ENCODE measurements at regions not wholly inside any gene's neighbourhood (a gene's known extent, or its start where the extent isn't known, plus 50 kb on each side); places are given as distances from the start of the nearest gene placed in this dataset.
A peak's percentile ranks its signal among the peaks of the same experiment; 100 is the strongest.

GRCh38 chr6:4358414-4359107 lies 223.2 kb upstream of the ECI2 start (continued):
- TF ChIP-seq NFRKB (IDR thresholded peaks at IDR 0.05; ENCODE audit: low read depth): no peak
- no peak for TF ChIP-seq THRB (CRISPR knock-in tag; conservative IDR thresholded peaks at IDR 0.05)
- TF ChIP-seq FOXK2 (conservative IDR thresholded peaks at IDR 0.05 in 1 of 2, IDR thresholded peaks at IDR 0.05 in 1 of 2; ENCODE audit: low read depth in 2 of 2): no peak
- TF ChIP-seq TRIM24 (IDR thresholded peaks at IDR 0.05): peak; percentile 42 to 83; a peak in 3 of 4 replicates
- no peak for TF ChIP-seq ZNF398 (CRISPR knock-in tag; IDR thresholded peaks at IDR 0.05)
- peak; percentile 43 for TF ChIP-seq HMGN3 (IDR thresholded peaks at IDR 0.05; ENCODE audit: borderline replicate concordance, extremely low read depth, insufficient read length, low read depth, low read length)
- no peak; the same call in 1 of the 2 replicates for TF ChIP-seq ETV1 (tag; conservative IDR thresholded peaks at IDR 0.05; ENCODE audit: low read depth)
- TF ChIP-seq STAT5B (CRISPR knock-in tag; IDR thresholded peaks at IDR 0.05): no peak
- TF ChIP-seq WHSC1 (IDR thresholded peaks at IDR 0.05; ENCODE audit: low read length): no peak
- no peak for TF ChIP-seq RAD51 (IDR thresholded peaks at IDR 0.05; ENCODE audit: borderline replicate concordance, low read depth)
- TF ChIP-seq PRDM10 (IDR thresholded peaks at IDR 0.05; ENCODE audit: partially characterized antibody): peak; percentile 58
- TF ChIP-seq VEZF1 (CRISPR knock-in tag; IDR thresholded peaks at IDR 0.05): peak; percentile 56; the same call in 1 of the 2 replicates
- TF ChIP-seq MTA1 (IDR thresholded peaks at IDR 0.05; ENCODE audit: borderline replicate concordance): 0 out of 2 replicates have a peak, but pooled peaks have one; percentile 18
- TF ChIP-seq TFAP4 (CRISPR knock-in tag; IDR thresholded peaks at IDR 0.05; ENCODE audit: borderline replicate concordance): peak; percentile 49; the same call in 1 of the 2 replicates
- TF ChIP-seq CXXC5 (CRISPR knock-in tag; IDR thresholded peaks at IDR 0.05): no peak
- peak; percentile 60 to 66 for TF ChIP-seq NRF1 (conservative IDR thresholded peaks at IDR 0.05 in 1 of 2, IDR thresholded peaks at IDR 0.05 in 1 of 2)
- no peak for TF ChIP-seq EWSR1 (IDR thresholded peaks at IDR 0.05; ENCODE audit: borderline replicate concordance, low read depth, partially characterized antibody)
- TF ChIP-seq CBX5 (IDR thresholded peaks at IDR 0.05; ENCODE audit: borderline replicate concordance, low read depth): peak; percentile 69

Data from K562 (cell line).